VCaP (cell line): ENCODE measurements at regions not wholly inside any gene's neighbourhood (a gene's known extent, or its start where the extent isn't known, plus 50 kb on each side); places are given as distances from the start of the nearest gene placed in this dataset.

Experiments
- H3K27ac ChIP-seq: fragments of 450-650 bp; 2 replicates; pipeline ENCODE4 v1.5.1; 2017
- TF ChIP-seq, protein P1 (sequence below): fragments of 450-650 bp; conservative IDR thresholded peaks from 2 replicates; pipeline ENCODE4 v1.5.1; 2017; ENCODE audit warnings: mild to moderate bottlenecking, moderate library complexity

GRCh38 chr6:147888374-147888773, 379.9 kb downstream of the SAMD5 start:
- no peak overlapping the region for H3K27ac ChIP-seq
- TF ChIP-seq, protein P1, sequence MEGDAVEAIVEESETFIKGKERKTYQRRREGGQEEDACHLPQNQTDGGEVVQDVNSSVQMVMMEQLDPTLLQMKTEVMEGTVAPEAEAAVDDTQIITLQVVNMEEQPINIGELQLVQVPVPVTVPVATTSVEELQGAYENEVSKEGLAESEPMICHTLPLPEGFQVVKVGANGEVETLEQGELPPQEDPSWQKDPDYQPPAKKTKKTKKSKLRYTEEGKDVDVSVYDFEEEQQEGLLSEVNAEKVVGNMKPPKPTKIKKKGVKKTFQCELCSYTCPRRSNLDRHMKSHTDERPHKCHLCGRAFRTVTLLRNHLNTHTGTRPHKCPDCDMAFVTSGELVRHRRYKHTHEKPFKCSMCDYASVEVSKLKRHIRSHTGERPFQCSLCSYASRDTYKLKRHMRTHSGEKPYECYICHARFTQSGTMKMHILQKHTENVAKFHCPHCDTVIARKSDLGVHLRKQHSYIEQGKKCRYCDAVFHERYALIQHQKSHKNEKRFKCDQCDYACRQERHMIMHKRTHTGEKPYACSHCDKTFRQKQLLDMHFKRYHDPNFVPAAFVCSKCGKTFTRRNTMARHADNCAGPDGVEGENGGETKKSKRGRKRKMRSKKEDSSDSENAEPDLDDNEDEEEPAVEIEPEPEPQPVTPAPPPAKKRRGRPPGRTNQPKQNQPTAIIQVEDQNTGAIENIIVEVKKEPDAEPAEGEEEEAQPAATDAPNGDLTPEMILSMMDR, result no peak

- no peak overlapping the region for H3K27ac ChIP-seq
- TF ChIP-seq, protein P1, result no peak
Measured at GRCh38 chr6:147891671-147892070, 383.2 kb downstream of the SAMD5 start.

DNA sequence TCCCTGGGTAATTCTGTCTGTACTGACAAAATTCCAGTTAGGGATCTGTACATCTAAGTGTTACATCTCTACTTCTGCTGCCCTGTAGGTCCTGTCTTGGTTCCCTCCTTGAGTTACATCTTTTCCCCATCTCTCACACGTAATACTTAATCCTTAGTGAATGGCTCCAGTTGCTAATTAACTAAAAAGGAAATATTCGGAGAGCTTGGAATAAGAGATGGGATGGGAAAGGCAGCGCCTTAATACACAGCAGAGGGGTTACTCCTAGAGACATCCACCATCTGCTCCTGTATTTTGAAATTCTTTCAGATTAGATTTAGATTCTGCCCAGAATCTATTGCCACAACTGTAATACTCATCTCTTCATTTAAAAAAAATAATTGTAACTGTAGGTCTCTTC, 384.0 kb downstream of the SAMD5 start:
- TF ChIP-seq, protein P1, result no peak
- no peak overlapping the region for H3K27ac ChIP-seq

DNA sequence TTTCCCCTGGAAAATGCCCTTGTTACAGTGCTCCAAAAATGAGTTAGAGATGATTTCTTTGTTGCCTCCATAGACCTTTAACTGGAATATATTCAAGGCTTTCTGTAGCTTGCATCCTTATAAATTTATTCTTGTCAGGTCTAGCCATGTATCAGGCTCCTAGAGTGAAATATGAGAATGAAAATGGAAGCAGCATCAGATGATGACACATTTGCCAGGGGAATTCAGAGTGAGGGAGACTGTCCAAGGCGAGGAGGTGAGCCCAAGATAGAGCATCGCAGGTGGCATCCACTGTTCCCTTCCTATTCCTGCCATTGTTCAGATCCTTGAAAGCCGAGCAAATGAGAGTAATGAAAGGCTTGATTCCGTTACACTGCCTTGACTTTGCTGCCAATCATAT, 386.8 kb downstream of the SAMD5 start:
- TF ChIP-seq, protein P1, result no peak
- no peak overlapping the region for H3K27ac ChIP-seq

GRCh38 chr6:147900247-147900830, 391.8 kb downstream of the SAMD5 start:
- H3K27ac ChIP-seq, result no peak overlapping the region
- TF ChIP-seq, protein P1, result no peak

DNA sequence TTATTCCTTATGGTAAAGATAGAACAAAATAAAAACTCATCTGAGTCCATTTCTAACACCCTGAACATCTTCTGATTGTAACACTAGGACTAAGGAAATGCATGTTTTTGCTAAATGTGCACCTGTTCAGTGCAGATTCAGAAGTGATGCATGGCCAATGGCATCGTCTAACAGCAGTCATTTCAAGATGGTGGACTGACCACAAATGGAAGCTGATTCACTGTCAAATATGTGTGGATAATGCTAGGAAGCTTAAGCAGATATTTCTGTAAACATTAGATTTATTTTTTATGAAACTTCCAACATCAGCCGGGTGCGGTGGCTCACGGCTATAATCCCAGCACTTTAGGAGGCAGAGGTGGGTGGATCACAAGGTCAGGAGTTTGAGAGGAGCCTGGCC, 394.8 kb downstream of the SAMD5 start:
- TF ChIP-seq, protein P1, result no peak
- no peak overlapping the region for H3K27ac ChIP-seq

GRCh38 chr6:147903931-147904330, 395.4 kb downstream of the SAMD5 start:
- TF ChIP-seq, protein P1, result no peak

DNA sequence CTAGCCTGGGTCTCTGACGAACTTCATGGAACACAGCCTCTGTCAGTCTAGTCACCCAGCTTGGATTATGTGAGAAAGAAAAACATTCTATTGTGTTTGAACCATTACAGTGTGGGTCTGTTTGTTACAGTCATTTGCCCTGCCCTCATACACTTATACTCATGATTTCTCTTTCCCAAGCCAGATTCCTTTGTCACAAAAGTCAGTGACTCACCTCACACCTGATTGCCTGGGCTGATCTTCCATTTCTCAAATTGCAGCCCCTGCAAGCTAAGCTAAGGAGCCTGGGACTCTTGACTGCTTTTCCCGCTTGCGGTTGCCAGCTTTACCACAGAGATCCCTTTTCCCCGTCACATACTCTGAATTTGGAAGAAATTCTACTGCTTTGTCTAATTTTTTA, 395.9 kb downstream of the SAMD5 start:
- H3K27ac ChIP-seq, result no peak overlapping the region
- TF ChIP-seq, protein P1, result no peak

More at GRCh38 chr6:147903931-147904330, 395.4 kb downstream of the SAMD5 start:
- H3K27ac ChIP-seq, result no peak overlapping the region
